ENCODE measurements at regions not wholly inside any gene's neighbourhood (a gene's known extent, or its start where the extent isn't known, plus 50 kb on each side); places are given as distances from the start of the nearest gene placed in this dataset.

DNA sequence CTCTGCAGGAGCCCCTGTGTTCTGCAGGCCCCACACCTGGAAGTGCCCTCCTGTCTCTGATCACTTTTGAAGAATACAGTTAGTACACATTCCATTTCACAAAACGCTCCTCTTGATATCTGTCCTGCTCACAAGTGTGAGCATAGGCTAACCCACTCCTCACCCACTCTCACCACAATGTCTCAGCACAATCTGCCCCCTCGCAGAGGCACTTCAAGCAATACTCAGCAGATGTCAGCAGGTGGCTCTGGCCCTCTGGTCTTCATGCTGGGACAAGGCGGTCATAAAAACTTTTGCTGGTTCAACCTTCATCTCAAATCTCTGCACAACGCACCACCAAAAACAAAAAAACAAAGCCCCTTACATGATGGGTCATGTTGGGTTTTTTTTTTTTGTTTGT lies 671.2 kb downstream of the MATN1 start:
- Histone ChIP-seq H3K27ac (ENCODE audit: low read length) (no peak overlapping the region), H3K36me3 (ENCODE audit: control insufficient read depth in 1 of 2, insufficient read depth in 2 of 2, low read length in 2 of 2) (no peaks in the 10 kb centered on the region), H3K27me3 (ENCODE audit: low read depth, low read length) (no peaks in the 10 kb centered on the region), H3K4me3 (ENCODE audit: low read depth in 1 of 2, low read length in 2 of 2) (no peak overlapping the region), H3K4me1 (ENCODE audit: control insufficient read depth in 1 of 2, insufficient read depth in 2 of 2, low read length in 2 of 2) (no peaks in the 10 kb centered on the region), H3K9me3 (ENCODE audit: control insufficient read depth in 1 of 2, low read length in 2 of 2) (no peaks in the 10 kb centered on the region)

DNA sequence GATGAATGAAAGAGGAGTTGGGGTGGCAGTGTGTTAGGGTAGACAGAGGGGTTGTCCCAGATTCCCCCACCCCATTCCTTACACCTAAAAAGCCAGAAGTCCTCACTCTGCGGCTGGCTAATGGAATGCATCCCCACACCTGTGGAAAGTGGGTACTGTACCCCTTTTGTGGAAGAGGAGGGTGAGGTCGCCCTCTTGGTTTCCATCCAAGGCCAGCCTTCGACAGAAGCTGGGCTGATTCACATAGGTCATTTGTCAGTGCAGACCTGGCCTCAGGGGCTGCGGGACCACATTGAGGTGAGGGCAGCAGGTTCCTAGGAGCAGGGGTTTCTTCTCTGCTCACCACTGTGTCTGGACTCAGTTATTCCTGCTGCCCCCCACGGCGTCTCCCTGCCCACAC lies 671.6 kb downstream of the MATN1 start:
- no peaks in the 10 kb centered on the region for H3K36me3 ChIP-seq (ENCODE audit: control insufficient read depth in 1 of 2, insufficient read depth in 2 of 2, low read length in 2 of 2)
- H3K4me1 ChIP-seq (ENCODE audit: control insufficient read depth in 1 of 2, insufficient read depth in 2 of 2, low read length in 2 of 2): no peaks in the 10 kb centered on the region
- H3K4me3 ChIP-seq (ENCODE audit: low read depth in 1 of 2, low read length in 2 of 2): no peak overlapping the region
- no peaks in the 10 kb centered on the region for H3K9me3 ChIP-seq (ENCODE audit: control insufficient read depth in 1 of 2, low read length in 2 of 2)
- H3K27me3 ChIP-seq (ENCODE audit: low read depth, low read length): no peaks in the 10 kb centered on the region
- H3K27ac ChIP-seq (ENCODE audit: low read length): no peak overlapping the region

DNA sequence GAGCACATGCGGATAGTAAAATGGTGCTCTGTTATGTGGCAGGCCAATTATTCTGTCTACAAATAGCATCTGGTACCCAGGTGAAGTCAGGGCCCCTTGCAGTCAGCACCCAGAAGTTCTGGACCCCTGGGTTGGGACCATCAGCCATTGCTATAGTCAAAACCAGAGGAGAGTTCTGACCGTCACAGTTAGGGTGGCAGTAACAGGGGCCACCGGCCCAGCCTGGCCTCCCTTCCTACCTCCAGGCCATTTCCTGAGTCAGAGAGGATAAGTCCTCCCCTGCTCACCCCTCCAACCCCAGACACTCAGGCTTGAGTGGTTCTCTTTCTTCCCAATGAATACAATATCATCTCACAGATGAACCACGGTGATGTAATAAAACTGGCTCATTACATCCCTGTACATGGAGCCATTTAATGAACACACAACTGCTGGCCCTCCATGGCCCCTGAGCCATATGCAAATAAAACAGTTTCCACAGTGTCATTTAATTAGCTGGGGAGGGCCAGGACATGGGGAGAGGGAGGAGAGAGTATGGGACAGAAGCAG lies 673.6 kb downstream of the MATN1 start:
- Histone ChIP-seq H3K9me3 (ENCODE audit: control insufficient read depth in 1 of 2, low read length in 2 of 2) (no peaks in the 10 kb centered on the region), H3K4me3 (ENCODE audit: low read depth in 1 of 2, low read length in 2 of 2) (no peak overlapping the region), H3K27ac (ENCODE audit: low read length) (no peak overlapping the region), H3K36me3 (ENCODE audit: control insufficient read depth in 1 of 2, insufficient read depth in 2 of 2, low read length in 2 of 2) (no peaks in the 10 kb centered on the region), H3K4me1 (ENCODE audit: control insufficient read depth in 1 of 2, insufficient read depth in 2 of 2, low read length in 2 of 2) (no peaks in the 10 kb centered on the region), H3K27me3 (ENCODE audit: low read depth, low read length) (no peaks in the 10 kb centered on the region)

DNA sequence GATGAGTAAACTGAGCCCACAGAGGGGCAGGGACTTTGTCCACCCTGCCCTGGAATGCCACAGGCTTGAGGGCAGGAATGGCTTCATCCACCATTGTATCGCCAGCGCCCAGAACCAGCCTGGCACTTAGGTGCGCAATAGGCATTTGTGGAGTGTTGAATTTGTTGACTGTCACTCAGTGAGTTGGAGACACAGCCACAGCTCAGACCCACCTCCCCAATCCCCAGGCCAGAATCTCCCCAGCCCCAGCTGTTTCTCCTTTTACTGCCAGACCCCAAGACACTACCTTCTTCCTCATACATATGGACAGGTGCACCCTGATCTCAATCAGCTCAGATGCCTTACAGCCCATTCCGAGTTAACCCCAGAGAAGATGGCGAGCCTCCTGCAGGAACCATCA lies 674.5 kb downstream of the MATN1 start:
- Histone ChIP-seq H3K4me1 (ENCODE audit: control insufficient read depth in 1 of 2, insufficient read depth in 2 of 2, low read length in 2 of 2) (no peaks in the 10 kb centered on the region), H3K36me3 (ENCODE audit: control insufficient read depth in 1 of 2, insufficient read depth in 2 of 2, low read length in 2 of 2) (no peaks in the 10 kb centered on the region), H3K27me3 (ENCODE audit: low read depth, low read length) (no peaks in the 10 kb centered on the region), H3K27ac (ENCODE audit: low read length) (no peak overlapping the region), H3K4me3 (ENCODE audit: low read depth in 1 of 2, low read length in 2 of 2) (no peak overlapping the region), H3K9me3 (ENCODE audit: control insufficient read depth in 1 of 2, low read length in 2 of 2) (no peaks in the 10 kb centered on the region)

DNA sequence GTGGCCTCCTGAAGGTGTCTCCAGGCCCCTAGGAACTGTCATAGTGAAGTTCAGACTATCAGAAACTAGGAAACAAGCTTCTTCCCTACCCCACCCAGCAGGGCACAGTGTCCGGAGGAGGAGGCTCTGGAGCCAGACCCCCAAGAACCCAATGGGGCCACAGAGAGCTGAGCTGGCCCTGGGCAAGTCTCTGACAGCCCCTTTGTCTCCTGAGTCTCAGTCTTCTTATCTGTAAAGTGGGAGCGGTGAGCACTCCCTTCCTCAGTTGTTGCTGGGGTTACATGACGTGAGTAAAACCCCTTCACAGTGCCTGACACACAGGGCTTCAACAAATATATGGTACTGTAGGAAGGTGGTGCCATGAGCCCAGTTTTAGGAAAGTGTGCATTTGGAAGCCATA lies 675.8 kb downstream of the MATN1 start:
- H3K36me3 ChIP-seq (ENCODE audit: control insufficient read depth in 1 of 2, insufficient read depth in 2 of 2, low read length in 2 of 2): no peaks in the 10 kb centered on the region
- no peaks in the 10 kb centered on the region for H3K4me1 ChIP-seq (ENCODE audit: control insufficient read depth in 1 of 2, insufficient read depth in 2 of 2, low read length in 2 of 2)
- H3K4me3 ChIP-seq (ENCODE audit: low read depth in 1 of 2, low read length in 2 of 2): no peak overlapping the region
- H3K27ac ChIP-seq (ENCODE audit: low read length): no peak overlapping the region
- H3K27me3 ChIP-seq (ENCODE audit: low read depth, low read length): no peaks in the 10 kb centered on the region
- no peaks in the 10 kb centered on the region for H3K9me3 ChIP-seq (ENCODE audit: control insufficient read depth in 1 of 2, low read length in 2 of 2)

DNA sequence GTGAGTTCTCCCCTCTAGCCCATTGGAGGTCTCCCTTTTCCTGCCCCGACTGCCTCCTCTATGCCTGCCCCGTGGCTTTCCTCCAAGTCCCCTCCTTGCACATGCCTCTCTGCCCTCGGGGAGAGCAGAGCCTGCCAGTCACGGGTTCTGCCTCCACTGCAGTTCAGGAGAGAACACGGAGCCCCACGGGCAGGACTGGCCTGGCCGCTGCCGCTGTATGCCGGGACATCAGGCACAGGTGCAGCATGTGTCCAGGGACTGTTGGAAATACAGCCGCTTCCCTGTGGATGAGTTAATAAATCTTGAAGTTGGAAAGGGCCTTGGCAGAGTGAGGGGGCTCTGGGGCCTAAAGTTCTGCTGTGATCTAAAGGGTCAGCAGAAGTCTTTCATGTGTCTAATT lies 676.6 kb downstream of the MATN1 start:
- Histone ChIP-seq H3K27me3 (ENCODE audit: low read depth, low read length) (no peaks in the 10 kb centered on the region), H3K36me3 (ENCODE audit: control insufficient read depth in 1 of 2, insufficient read depth in 2 of 2, low read length in 2 of 2) (no peaks in the 10 kb centered on the region), H3K27ac (ENCODE audit: low read length) (no peak overlapping the region), H3K4me3 (ENCODE audit: low read depth in 1 of 2, low read length in 2 of 2) (no peak overlapping the region), H3K9me3 (ENCODE audit: control insufficient read depth in 1 of 2, low read length in 2 of 2) (no peaks in the 10 kb centered on the region), H3K4me1 (ENCODE audit: control insufficient read depth in 1 of 2, insufficient read depth in 2 of 2, low read length in 2 of 2) (no peaks in the 10 kb centered on the region)

DNA sequence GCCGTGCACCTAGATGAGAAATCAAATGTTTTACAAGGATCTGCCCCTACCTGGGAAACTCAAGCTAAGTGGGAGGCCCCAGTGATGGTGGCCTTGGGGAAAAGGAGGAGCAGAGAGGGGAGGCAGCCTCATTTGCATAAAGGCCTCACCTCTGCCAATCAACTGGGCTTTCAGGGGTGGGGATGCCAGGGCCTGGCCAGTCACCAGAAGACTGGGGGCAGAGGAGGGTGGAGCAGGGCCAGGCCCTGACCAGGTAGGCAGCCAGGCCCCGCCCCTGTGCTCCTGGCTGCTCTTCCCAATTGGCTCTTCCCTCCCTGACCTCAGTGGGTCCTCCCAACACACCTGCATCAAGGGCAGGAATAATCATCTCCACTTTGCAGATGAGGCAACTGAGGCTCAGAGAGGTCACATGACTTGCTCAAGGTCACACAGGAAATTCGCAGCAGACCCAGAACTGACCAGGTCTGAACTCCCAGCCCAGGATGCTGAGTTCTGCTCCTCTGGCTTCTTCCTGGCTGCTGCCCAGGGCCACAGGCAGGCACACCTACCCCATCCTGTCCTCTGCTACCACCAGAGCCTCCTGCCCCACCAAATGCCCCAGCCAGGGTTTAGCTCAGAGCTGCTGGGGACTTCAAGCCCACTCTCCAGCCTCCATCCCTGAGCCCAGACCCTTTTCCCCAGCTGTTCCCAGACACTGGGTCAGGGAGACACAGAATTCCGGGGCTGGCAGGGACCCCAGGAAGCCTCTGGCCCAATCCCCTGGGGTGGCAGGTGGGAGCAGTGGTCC lies 677.9 kb downstream of the MATN1 start:
- H3K9me3 ChIP-seq (ENCODE audit: control insufficient read depth in 1 of 2, low read length in 2 of 2): no peaks in the 10 kb centered on the region
- H3K27me3 ChIP-seq (ENCODE audit: low read depth, low read length): no peaks in the 10 kb centered on the region
- no peaks in the 10 kb centered on the region for H3K36me3 ChIP-seq (ENCODE audit: control insufficient read depth in 1 of 2, insufficient read depth in 2 of 2, low read length in 2 of 2)
- H3K27ac ChIP-seq (ENCODE audit: low read length): no peak overlapping the region
- no peak overlapping the region for H3K4me3 ChIP-seq (ENCODE audit: low read depth in 1 of 2, low read length in 2 of 2)
- H3K4me1 ChIP-seq (ENCODE audit: control insufficient read depth in 1 of 2, insufficient read depth in 2 of 2, low read length in 2 of 2): no peaks in the 10 kb centered on the region

DNA sequence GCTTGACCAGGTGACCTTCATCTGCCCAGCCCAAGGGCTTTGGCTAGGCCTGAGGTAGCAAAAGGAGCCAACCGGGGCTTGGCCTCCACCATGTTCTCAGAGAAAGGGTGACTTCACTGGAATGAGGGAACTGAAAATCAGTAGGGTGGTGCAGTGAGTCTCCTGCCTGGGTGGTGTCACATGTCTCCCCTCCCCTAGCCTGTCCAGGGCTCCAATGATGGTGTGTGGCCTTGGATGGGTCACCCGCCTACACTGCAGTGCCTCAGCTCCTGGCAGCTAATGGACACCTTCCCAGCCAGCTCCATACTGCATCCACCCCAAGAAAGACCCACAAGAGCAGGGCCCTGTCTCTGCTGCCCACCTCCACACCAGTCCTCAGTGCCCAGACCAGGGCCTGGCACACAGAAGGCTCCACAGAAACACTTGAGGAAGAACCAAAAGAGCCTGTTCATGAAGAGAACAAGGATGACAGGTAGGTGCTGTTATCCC lies 678.7 kb downstream of the MATN1 start:
- Histone ChIP-seq H3K9me3 (ENCODE audit: control insufficient read depth in 1 of 2, low read length in 2 of 2) (no peaks in the 10 kb centered on the region), H3K27ac (ENCODE audit: low read length) (no peak overlapping the region), H3K27me3 (ENCODE audit: low read depth, low read length) (no peaks in the 10 kb centered on the region), H3K4me1 (ENCODE audit: control insufficient read depth in 1 of 2, insufficient read depth in 2 of 2, low read length in 2 of 2) (no peaks in the 10 kb centered on the region), H3K36me3 (ENCODE audit: control insufficient read depth in 1 of 2, insufficient read depth in 2 of 2, low read length in 2 of 2) (no peaks in the 10 kb centered on the region), H3K4me3 (ENCODE audit: low read depth in 1 of 2, low read length in 2 of 2) (no peak overlapping the region)

DNA sequence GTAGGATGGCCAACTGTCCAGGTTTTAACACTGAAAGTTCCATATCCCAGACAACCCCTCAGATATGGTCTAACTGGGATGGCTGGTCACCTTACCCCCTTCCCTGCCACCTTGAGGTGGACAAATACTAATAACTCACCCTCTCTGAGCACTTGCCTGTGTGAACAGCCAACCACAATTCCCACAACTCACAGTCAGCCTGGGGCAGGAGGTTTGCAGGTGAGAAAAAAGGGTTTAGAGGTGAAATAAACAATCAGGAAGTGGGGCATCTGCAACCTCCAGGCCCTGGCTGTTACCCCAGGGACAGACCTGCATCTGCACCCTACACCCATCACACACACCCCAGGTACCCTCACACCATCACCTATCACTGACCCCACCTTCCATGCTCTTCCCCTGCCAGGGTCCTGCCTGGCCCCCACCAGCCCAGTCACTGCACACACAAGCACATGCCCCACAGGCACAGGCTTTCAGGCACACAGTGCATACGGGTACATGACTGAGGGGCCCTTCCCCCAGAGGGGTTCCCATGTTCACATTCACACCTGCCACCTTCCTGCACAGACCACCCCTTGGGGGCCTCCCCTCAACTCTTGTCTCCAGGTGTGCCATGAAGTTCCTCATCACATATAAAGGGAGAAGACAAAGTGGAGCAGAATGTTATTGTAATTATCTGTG lies 679.5 kb downstream of the MATN1 start:
- H3K27me3 ChIP-seq (ENCODE audit: low read depth, low read length): no peaks in the 10 kb centered on the region
- H3K4me1 ChIP-seq (ENCODE audit: control insufficient read depth in 1 of 2, insufficient read depth in 2 of 2, low read length in 2 of 2): no peaks in the 10 kb centered on the region
- H3K9me3 ChIP-seq (ENCODE audit: control insufficient read depth in 1 of 2, low read length in 2 of 2): no peaks in the 10 kb centered on the region
- H3K27ac ChIP-seq (ENCODE audit: low read length): no peak overlapping the region
- H3K36me3 ChIP-seq (ENCODE audit: control insufficient read depth in 1 of 2, insufficient read depth in 2 of 2, low read length in 2 of 2): no peaks in the 10 kb centered on the region
- H3K4me3 ChIP-seq (ENCODE audit: low read depth in 1 of 2, low read length in 2 of 2): no peak overlapping the region

DNA sequence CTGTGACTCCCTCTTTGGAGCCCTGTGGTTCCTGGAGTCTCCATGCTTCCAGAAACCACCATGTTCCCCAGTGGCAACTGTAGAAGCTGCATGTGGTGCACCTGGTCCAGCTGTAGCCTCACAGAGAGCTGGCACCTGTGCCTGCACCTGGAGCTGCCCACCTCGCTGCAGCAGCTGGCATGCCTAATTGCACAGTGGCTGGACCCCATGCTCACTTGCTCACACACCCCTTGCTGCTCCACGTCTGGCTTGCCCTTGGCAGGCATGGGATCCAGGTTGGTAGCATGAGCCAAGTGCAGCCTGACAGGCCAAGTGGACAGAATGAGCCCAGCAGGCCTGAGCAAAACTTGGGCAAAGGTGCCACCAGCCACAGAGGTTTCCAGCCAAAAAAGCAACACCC lies 680.1 kb downstream of the MATN1 start:
- Histone ChIP-seq H3K9me3 (ENCODE audit: control insufficient read depth in 1 of 2, low read length in 2 of 2) (no peaks in the 10 kb centered on the region), H3K27ac (ENCODE audit: low read length) (no peak overlapping the region), H3K4me3 (ENCODE audit: low read depth in 1 of 2, low read length in 2 of 2) (no peak overlapping the region), H3K4me1 (ENCODE audit: control insufficient read depth in 1 of 2, insufficient read depth in 2 of 2, low read length in 2 of 2) (no peaks in the 10 kb centered on the region), H3K36me3 (ENCODE audit: control insufficient read depth in 1 of 2, insufficient read depth in 2 of 2, low read length in 2 of 2) (no peaks in the 10 kb centered on the region), H3K27me3 (ENCODE audit: low read depth, low read length) (no peaks in the 10 kb centered on the region)

DNA sequence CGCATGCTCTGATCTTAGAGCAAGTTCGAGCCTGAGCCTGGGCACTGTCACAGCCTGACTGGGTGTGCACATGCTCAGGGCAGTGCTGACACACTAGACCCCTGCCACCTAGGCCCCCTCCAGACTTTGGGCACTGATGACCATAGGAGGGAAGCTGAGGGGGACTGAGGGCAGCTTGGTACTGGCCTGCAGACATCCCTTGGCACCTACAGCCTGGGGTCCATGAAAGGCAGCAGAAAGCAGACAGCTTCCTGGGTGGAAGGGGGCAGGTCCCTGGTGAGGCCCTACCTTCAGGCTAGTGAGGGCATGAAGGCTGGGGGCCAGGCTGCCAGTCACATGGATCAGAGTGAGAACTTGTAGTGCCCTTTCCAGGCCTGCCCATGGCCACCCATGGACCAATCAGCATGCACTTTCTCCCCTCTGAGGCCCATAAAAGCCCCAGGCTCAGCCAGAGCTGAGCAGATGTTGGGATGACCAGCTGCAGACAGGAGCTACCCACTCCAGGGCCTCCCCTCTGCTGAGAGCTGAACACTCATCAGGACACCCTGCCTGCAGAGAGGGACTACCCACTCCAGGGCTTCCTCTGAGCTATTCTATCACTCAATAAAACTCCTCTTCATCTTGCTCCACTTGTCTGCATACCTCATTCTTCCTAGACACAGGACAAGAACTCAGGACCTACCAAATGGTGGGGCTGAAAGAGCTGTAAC lies 680.8 kb downstream of the MATN1 start:
- Histone ChIP-seq H3K27ac (ENCODE audit: low read length) (no peak overlapping the region), H3K4me1 (ENCODE audit: control insufficient read depth in 1 of 2, insufficient read depth in 2 of 2, low read length in 2 of 2) (no peaks in the 10 kb centered on the region), H3K36me3 (ENCODE audit: control insufficient read depth in 1 of 2, insufficient read depth in 2 of 2, low read length in 2 of 2) (no peaks in the 10 kb centered on the region), H3K9me3 (ENCODE audit: control insufficient read depth in 1 of 2, low read length in 2 of 2) (no peaks in the 10 kb centered on the region), H3K27me3 (ENCODE audit: low read depth, low read length) (no peaks in the 10 kb centered on the region), H3K4me3 (ENCODE audit: low read depth in 1 of 2, low read length in 2 of 2) (no peak overlapping the region)
